Endothelial cell of umbilical vein (primary cell): ENCODE measurements at regions not wholly inside any gene's neighbourhood (a gene's known extent, or its start where the extent isn't known, plus 50 kb on each side); places are given as distances from the start of the nearest gene placed in this dataset.

Source experiments
- BruUV-seq: library from RNA; stranded (reverse); fragments of 400-500 nt; replicated peaks from 2 replicates; lab custom pipeline; 2021; lab: Mats Ljungman, UMichigan
- CTCF ChIA-PET: fragments of 300-600, 350-600 bp; sonication (Branson Sonifier 250); formaldehyde crosslinking; loops from one replicate; lab custom pipeline; 2021; ENCODE audit warnings: antibody characterized with exemption, inconsistent platforms; lab: Charles Lee
- POLR2A ChIA-PET: fragments of 300-600, 350-600 bp; sonication (Branson Sonifier 250); formaldehyde crosslinking; loops from one replicate; lab custom pipeline; 2021; ENCODE audit warnings: antibody characterized with exemption, inconsistent platforms; lab: Charles Lee
- DNase-seq: peaks from one replicate; pipeline ENCODE4 v3.0.0-alpha.2; 2011; ENCODE audit warnings: low read depth, low spot score
- FAIRE-seq: peaks from 2 replicates; lab custom pipeline; 2011; peaks lifted over from hg19 to GRCh38; lab: Jason Lieb, UNC
- H2AFZ ChIP-seq: 2 replicates; pipeline ENCODE4 v1.6.0; 2012; ENCODE audit warnings: low read depth, low read length, control low read depth, inconsistent platforms
- H3K27ac ChIP-seq: 2 replicates; pipeline ENCODE4 v1.5.1; 2011; ENCODE audit warnings: low read depth, mild to moderate bottlenecking, control low read depth, low read length, moderate library complexity; ENCODE audit not compliant: insufficient read depth
- H3K27me3 ChIP-seq, 2 experiments: 2 replicates each; pipeline versions ENCODE4 v1.6.0 to v1.6.1; 2011; ENCODE audit warnings: low read length in 2 of 2, mixed read lengths in 1 of 2; ENCODE audit not compliant: control insufficient read depth in 2 of 2, insufficient read depth in 2 of 2
- H3K36me3 ChIP-seq, 2 experiments: 2 replicates in 1 of 2; 3 replicates in 1 of 2; pipeline ENCODE4 v1.5.1; 2011; ENCODE audit warnings: low read length in 2 of 2, mild to moderate bottlenecking in 1 of 2, moderate library complexity in 1 of 2; ENCODE audit not compliant: control insufficient read depth in 2 of 2, insufficient read depth in 2 of 2; ENCODE audit errors: extremely low read depth in 1 of 2
- H3K4me1 ChIP-seq: 3 replicates; pipeline ENCODE4 v1.5.1; 2011; ENCODE audit warnings: mild to moderate bottlenecking, low read length; ENCODE audit not compliant: control insufficient read depth, insufficient read depth; ENCODE audit errors: extremely low read depth
- H3K4me2 ChIP-seq: 2 replicates; pipeline ENCODE4 v1.6.1; 2011; ENCODE audit warnings: low read length, control low read depth, mixed read lengths; ENCODE audit not compliant: insufficient read depth
- H3K4me3 ChIP-seq, 3 experiments: fragments of 200-600 bp in 1 of 3; sonication (generic), shearing (Covaris generic) in 1 of 3; replicated peaks in 1 of 3; 2 replicates each; pipeline ENCODE4 v1.5.1; 2011 to 2016; ENCODE audit warnings: control low read depth in 3 of 3, low read length in 3 of 3, mild to moderate bottlenecking in 2 of 3, inconsistent platforms in 1 of 3, low read depth in 1 of 3, moderate library complexity in 1 of 3; ENCODE audit not compliant: insufficient read depth in 1 of 3
- H3K79me2 ChIP-seq: 2 replicates; pipeline ENCODE4 v1.6.0; 2012; ENCODE audit warnings: low read length, inconsistent platforms; ENCODE audit not compliant: control insufficient read depth, insufficient read depth
- H3K9ac ChIP-seq: replicated peaks from 2 replicates; pipeline ENCODE3; 2011; ENCODE audit warnings: low read length, control low read depth; ENCODE audit not compliant: insufficient read depth; ENCODE audit errors: extremely low read depth
- H3K9me1 ChIP-seq: replicated peaks from 3 replicates; pipeline ENCODE4 v1.6.0; 2011; ENCODE audit warnings: mild to moderate bottlenecking, low read length; ENCODE audit not compliant: control insufficient read depth, insufficient read depth; ENCODE audit errors: extremely low read depth
- H3K9me3 ChIP-seq: replicated peaks from 2 replicates; pipeline ENCODE4 v1.5.1; 2012; ENCODE audit warnings: low read length, inconsistent platforms; ENCODE audit not compliant: control insufficient read depth, insufficient read depth
- H4K20me1 ChIP-seq: replicated peaks from 2 replicates; pipeline ENCODE3; 2011; ENCODE audit warnings: mild to moderate bottlenecking, low read length; ENCODE audit not compliant: control insufficient read depth, insufficient read depth; ENCODE audit errors: extremely low read depth
- CTCF ChIP-seq, 2 donors: IDR thresholded peaks; 1 replicate in 1 of 2; 2 replicates in 1 of 2; pipeline ENCODE4 v1.5.1; 2011; ENCODE audit warnings: low read length in 2 of 2, mild to moderate bottlenecking in 2 of 2, moderate library complexity in 2 of 2, control low read depth in 1 of 2, inconsistent platforms in 1 of 2, low read depth in 1 of 2; ENCODE audit not compliant: insufficient read depth in 1 of 2; ENCODE audit errors: extremely low read depth in 1 of 2
- EZH2 ChIP-seq: IDR thresholded peaks from 2 replicates; pipeline ENCODE4 v1.6.1; 2012; ENCODE audit warnings: borderline replicate concordance, low read depth, mild to moderate bottlenecking, moderate library complexity, low read length, inconsistent platforms; ENCODE audit not compliant: severe bottlenecking
- FOS ChIP-seq: IDR thresholded peaks from 2 replicates; pipeline ENCODE4 v1.6.1; 2011; ENCODE audit warnings: mild to moderate bottlenecking, low read length, moderate library complexity, borderline replicate concordance; ENCODE audit not compliant: insufficient read depth
- GATA2 ChIP-seq: IDR thresholded peaks from 2 replicates; pipeline ENCODE4 v1.7.0; 2011; ENCODE audit warnings: low read depth, mild to moderate bottlenecking, moderate library complexity, mixed read lengths, low read length; ENCODE audit not compliant: insufficient read length, insufficient read depth
- JUN ChIP-seq: IDR thresholded peaks from 2 replicates; pipeline ENCODE4 v1.6.1; 2011; ENCODE audit warnings: borderline replicate concordance, low read depth; ENCODE audit not compliant: insufficient read length, insufficient read depth
- MAX ChIP-seq: IDR thresholded peaks from 2 replicates; pipeline ENCODE4 v1.6.1; 2011; ENCODE audit not compliant: insufficient read depth, insufficient read length
- MYC ChIP-seq: IDR thresholded peaks from one replicate; pipeline ENCODE4 v1.6.1; 2011; ENCODE audit warnings: mild to moderate bottlenecking, low read depth, low read length
- POLR2A ChIP-seq: IDR thresholded peaks from 2 replicates; pipeline ENCODE4 v1.6.1; 2012; ENCODE audit warnings: low read depth, mild to moderate bottlenecking, control low read depth, low read length
- POLR2AphosphoS5 ChIP-seq: IDR thresholded peaks from 2 replicates; pipeline ENCODE4 v1.6.1; 2012; ENCODE audit warnings: low read depth, mild to moderate bottlenecking, control low read depth, low read length, moderate library complexity; ENCODE audit not compliant: insufficient read depth
- dilution Hi-C: fragments of 300-500 bp; cut with MboI; formaldehyde crosslinking; loops from one replicate; pipeline ENCODE4 v1.15.0; 2019; ENCODE audit warnings: low sequenced_read_pairs; ENCODE audit not compliant: extremely low pct_ligation_motif_present
- intact Hi-C: fragments of 100-400 bp; cut with micrococcal nuclease; formaldehyde crosslinking; loops from one replicate; pipeline ENCODE4 v1.10.0; 2022

GRCh38 chr1:229041946-229042345, 229.0 kb upstream of the RAB4A start:
- Histone ChIP-seq H3K9ac (no peak overlapping the region), H3K36me3 (no peaks in the 10 kb centered on the region), H3K4me2 (no peak overlapping the region), H2AFZ (no peak overlapping the region), H3K27me3 (peaks cover 2 to 6% of the 10 kb centered on the region in 2 experiments), H3K79me2 (no peaks in the 10 kb centered on the region), H3K4me1 (no peaks in the 10 kb centered on the region), H3K9me3 (no peaks in the 10 kb centered on the region), H3K4me3 (no peak overlapping the region), H3K27ac (no peak overlapping the region), H3K9me1 (no peaks in the 10 kb centered on the region), H4K20me1 (no peaks in the 10 kb centered on the region)
- no peak for FAIRE-seq
- dilution Hi-C loops, result no loop called here
- DNase-seq, result no peak
- TF ChIP-seq EZH2, result no peak
- TF ChIP-seq FOS, result no peak
- no peak for TF ChIP-seq POLR2AphosphoS5
- TF ChIP-seq CTCF (IDR thresholded peaks at IDR 0.05; ENCODE audit: extremely low read depth in 1 of 2, insufficient read depth in 1 of 2, low read depth in 1 of 2, low read length in 2 of 2), result no peak
- TF ChIP-seq GATA2, result no peak
- no peak for TF ChIP-seq MYC
- no peak for TF ChIP-seq JUN
- no peak for TF ChIP-seq MAX
- no peak for TF ChIP-seq POLR2A
- BruUV-seq, result no TSS peak
- CTCF ChIA-PET, result no interaction called here
- POLR2A ChIA-PET, result no interaction called here
- intact Hi-C loops, result no loop called here
